ENCODE measurements at regions not wholly inside any gene's neighbourhood (a gene's known extent, or its start where the extent isn't known, plus 50 kb on each side); places are given as distances from the start of the nearest gene placed in this dataset.

DNA sequence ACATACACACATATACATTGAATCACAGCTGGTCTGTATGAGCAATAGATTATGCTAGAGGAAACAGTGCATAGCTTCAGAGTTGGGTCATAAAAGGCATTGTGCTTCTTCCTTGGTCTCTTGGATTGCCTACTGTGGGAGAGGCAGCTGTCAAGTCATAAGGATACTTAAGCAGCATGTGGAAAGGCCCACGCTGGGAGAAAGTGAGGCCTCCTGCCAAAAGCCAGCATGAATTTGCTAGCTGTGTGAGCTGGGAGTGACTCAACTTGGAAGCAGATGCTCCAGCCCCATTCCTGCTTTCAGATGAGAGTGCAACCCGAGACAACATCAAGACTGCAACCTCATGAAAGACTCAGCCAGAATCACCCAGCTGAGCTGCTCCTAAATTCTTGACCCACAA is 311.9 kb upstream of the TBX3 start:
- Histone ChIP-seq H3K9me3 (ENCODE audit: low read depth) (no peaks in the 10 kb centered on the region), H3K4me3 (no peak overlapping the region), H3K27me3 (no peaks in the 10 kb centered on the region), H3K4me1 (ENCODE audit: low read depth) (peaks cover 23% of the 10 kb centered on the region), H3K36me3 (no peaks in the 10 kb centered on the region), H3K27ac (no peak overlapping the region)
- TF ChIP-seq, protein P1, sequence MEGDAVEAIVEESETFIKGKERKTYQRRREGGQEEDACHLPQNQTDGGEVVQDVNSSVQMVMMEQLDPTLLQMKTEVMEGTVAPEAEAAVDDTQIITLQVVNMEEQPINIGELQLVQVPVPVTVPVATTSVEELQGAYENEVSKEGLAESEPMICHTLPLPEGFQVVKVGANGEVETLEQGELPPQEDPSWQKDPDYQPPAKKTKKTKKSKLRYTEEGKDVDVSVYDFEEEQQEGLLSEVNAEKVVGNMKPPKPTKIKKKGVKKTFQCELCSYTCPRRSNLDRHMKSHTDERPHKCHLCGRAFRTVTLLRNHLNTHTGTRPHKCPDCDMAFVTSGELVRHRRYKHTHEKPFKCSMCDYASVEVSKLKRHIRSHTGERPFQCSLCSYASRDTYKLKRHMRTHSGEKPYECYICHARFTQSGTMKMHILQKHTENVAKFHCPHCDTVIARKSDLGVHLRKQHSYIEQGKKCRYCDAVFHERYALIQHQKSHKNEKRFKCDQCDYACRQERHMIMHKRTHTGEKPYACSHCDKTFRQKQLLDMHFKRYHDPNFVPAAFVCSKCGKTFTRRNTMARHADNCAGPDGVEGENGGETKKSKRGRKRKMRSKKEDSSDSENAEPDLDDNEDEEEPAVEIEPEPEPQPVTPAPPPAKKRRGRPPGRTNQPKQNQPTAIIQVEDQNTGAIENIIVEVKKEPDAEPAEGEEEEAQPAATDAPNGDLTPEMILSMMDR (IDR thresholded peaks at IDR 0.05; ENCODE audit: low read depth, low read length): no peak
- DNase-seq (ENCODE audit: low read depth in 1 of 2, low spot score in 1 of 2): no peak

DNA sequence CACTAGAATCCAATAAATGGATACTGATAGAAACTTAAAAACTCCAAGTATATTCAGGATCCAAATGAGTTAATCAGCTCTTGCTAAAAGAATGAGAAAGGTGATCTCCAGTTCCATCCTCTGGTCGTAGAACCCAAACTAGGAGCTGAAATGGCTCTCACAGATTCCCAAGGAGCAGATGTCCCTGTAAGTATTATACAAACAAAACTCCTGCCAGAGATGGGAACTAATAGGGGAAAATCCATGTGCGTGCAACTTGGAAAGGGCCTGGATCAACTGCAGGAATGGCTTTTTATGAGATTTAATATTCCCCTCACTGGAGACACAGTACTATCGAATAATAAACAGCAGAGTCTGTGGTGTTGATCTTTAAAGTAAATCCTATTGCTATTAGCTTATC is 309.2 kb upstream of the TBX3 start:
- Histone ChIP-seq H3K27me3 (no peaks in the 10 kb centered on the region), H3K9me3 (ENCODE audit: low read depth) (no peaks in the 10 kb centered on the region), H3K36me3 (no peaks in the 10 kb centered on the region), H3K4me3 (no peak overlapping the region), H3K27ac (no peak overlapping the region), H3K4me1 (ENCODE audit: low read depth) (peaks cover 9% of the 10 kb centered on the region)
- TF ChIP-seq, protein P1 (IDR thresholded peaks at IDR 0.05; ENCODE audit: low read depth, low read length): no peak
- DNase-seq (ENCODE audit: low read depth in 1 of 2, low spot score in 1 of 2): no peak

DNA sequence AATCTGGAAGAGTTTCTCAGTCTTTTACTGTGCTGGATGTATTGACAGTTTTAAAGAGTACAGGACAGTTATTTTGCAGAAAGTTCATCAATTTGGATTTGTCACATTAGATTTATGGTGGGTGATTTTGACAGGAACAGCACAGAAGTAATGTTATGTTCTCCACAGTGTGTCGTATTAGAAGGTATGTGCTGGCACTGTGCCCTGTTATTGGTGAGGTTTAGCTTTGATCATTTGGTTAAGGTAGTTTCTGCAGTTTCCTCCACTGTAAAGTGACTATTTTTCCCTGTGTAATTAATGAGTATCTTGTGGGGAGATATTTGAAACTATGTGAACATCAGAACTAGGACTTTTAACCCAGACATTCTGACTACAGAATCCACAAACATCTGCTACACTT is 308.5 kb upstream of the TBX3 start:
- TF ChIP-seq, protein P1 (IDR thresholded peaks at IDR 0.05; ENCODE audit: low read depth, low read length): no peak
- no peaks in the 10 kb centered on the region for H3K36me3 ChIP-seq
- H3K4me1 ChIP-seq (ENCODE audit: low read depth): peaks cover 9% of the 10 kb centered on the region
- peak in 1 of 2 donors; percentile 30 for DNase-seq (ENCODE audit: low read depth in 1 of 2, low spot score in 1 of 2)
- H3K9me3 ChIP-seq (ENCODE audit: low read depth): no peaks in the 10 kb centered on the region
- no peaks in the 10 kb centered on the region for H3K27me3 ChIP-seq
- H3K4me3 ChIP-seq: no peak overlapping the region
- H3K27ac ChIP-seq: no peak overlapping the region

GRCh38 chr12:114990381-114990780 is 306.4 kb upstream of the TBX3 start:
- Histone ChIP-seq H3K4me1 (ENCODE audit: low read depth) (peaks cover 9% of the 10 kb centered on the region), H3K4me3 (no peak overlapping the region), H3K9me3 (ENCODE audit: low read depth) (no peaks in the 10 kb centered on the region), H3K27me3 (no peaks in the 10 kb centered on the region), H3K36me3 (no peaks in the 10 kb centered on the region), H3K27ac (no peak overlapping the region)
- DNase-seq (ENCODE audit: low read depth in 1 of 2, low spot score in 1 of 2): no peak
- TF ChIP-seq, protein P1 (IDR thresholded peaks at IDR 0.05; ENCODE audit: low read depth, low read length): no peak

DNA sequence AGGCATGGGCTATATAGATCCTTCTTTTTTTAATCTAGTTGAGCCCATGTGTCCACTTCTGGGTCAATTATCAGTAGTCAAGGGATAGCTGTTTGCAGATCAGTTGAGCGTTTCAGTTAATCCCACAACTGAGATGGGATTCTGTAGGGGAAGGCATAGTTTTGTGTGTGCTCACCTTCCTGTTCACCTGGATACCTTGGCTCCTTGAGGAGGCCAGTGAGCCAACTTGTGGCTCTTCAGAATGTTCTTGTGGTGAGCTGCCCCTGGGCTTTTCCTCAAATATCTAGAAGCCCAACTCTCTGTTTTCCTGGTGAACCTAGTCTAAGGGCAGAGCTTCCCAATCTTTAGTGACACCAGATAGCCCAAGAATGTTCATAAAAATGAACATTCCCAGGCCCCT is 302.9 kb upstream of the TBX3 start:
- TF ChIP-seq, protein P1 (IDR thresholded peaks at IDR 0.05; ENCODE audit: low read depth, low read length): no peak
- no peaks in the 10 kb centered on the region for H3K36me3 ChIP-seq
- no peaks in the 10 kb centered on the region for H3K4me1 ChIP-seq (ENCODE audit: low read depth)
- H3K4me3 ChIP-seq: no peak overlapping the region
- H3K9me3 ChIP-seq (ENCODE audit: low read depth): no peaks in the 10 kb centered on the region
- DNase-seq (ENCODE audit: low read depth in 1 of 2, low spot score in 1 of 2): no peak
- H3K27me3 ChIP-seq: no peaks in the 10 kb centered on the region
- no peak overlapping the region for H3K27ac ChIP-seq

GRCh38 chr12:114986178-114986714 is 302.3 kb upstream of the TBX3 start:
- H3K4me3 ChIP-seq: no peak overlapping the region
- DNase-seq (ENCODE audit: low read depth in 1 of 2, low spot score in 1 of 2): no peak
- H3K27ac ChIP-seq: no peak overlapping the region
- no peaks in the 10 kb centered on the region for H3K9me3 ChIP-seq (ENCODE audit: low read depth)
- no peaks in the 10 kb centered on the region for H3K36me3 ChIP-seq
- H3K4me1 ChIP-seq (ENCODE audit: low read depth): no peaks in the 10 kb centered on the region
- H3K27me3 ChIP-seq: no peaks in the 10 kb centered on the region
- TF ChIP-seq, protein P1 (IDR thresholded peaks at IDR 0.05; ENCODE audit: low read depth, low read length): no peak
